ENCODE measurements at regions not wholly inside any gene's neighbourhood (a gene's known extent, or its start where the extent isn't known, plus 50 kb on each side); places are given as distances from the start of the nearest gene placed in this dataset.

- Mint-ChIP-seq H3K4me3 (no peak overlapping the region), H3K9me3 (no peaks in the 10 kb centered on the region), H3K27me3 (ENCODE audit: low read depth, poor library complexity) (no peaks in the 10 kb centered on the region), H3K27ac (no peak overlapping the region), H3K4me1 (no peaks in the 10 kb centered on the region), H3K36me3 (ENCODE audit: low read depth) (no peaks in the 10 kb centered on the region)
- DNase-seq = no peak
- TF ChIP-seq CTCF (IDR thresholded peaks at IDR 0.05) = no peak
Observed at GRCh38 chr13:68627379-68627778, 1397.2 kb upstream of the PCDH9 start.

GRCh38 chr13:68616600-68617222 is 1386.6 kb upstream of the PCDH9 start:
- H3K4me3 Mint-ChIP-seq = no peak overlapping the region
- no peak for TF ChIP-seq CTCF (IDR thresholded peaks at IDR 0.05)
- H3K27ac Mint-ChIP-seq = no peak overlapping the region
- H3K4me1 Mint-ChIP-seq = no peaks in the 10 kb centered on the region
- H3K36me3 Mint-ChIP-seq (ENCODE audit: low read depth) = no peaks in the 10 kb centered on the region
- H3K9me3 Mint-ChIP-seq = peaks cover 4% of the 10 kb centered on the region
- peaks cover 3% of the 10 kb centered on the region for H3K27me3 Mint-ChIP-seq (ENCODE audit: low read depth, poor library complexity)
- no peak for DNase-seq

GRCh38 chr13:68609661-68610060 is 1379.5 kb upstream of the PCDH9 start:
- no peak overlapping the region for H3K4me3 Mint-ChIP-seq
- DNase-seq = no peak
- TF ChIP-seq CTCF (IDR thresholded peaks at IDR 0.05) = no peak
- H3K36me3 Mint-ChIP-seq (ENCODE audit: low read depth) = no peaks in the 10 kb centered on the region
- H3K27me3 Mint-ChIP-seq (ENCODE audit: low read depth, poor library complexity) = peaks cover 3% of the 10 kb centered on the region
- H3K4me1 Mint-ChIP-seq = no peaks in the 10 kb centered on the region
- peaks cover 6% of the 10 kb centered on the region for H3K9me3 Mint-ChIP-seq
- no peak overlapping the region for H3K27ac Mint-ChIP-seq

GRCh38 chr13:68608147-68608546 is 1378.0 kb upstream of the PCDH9 start:
- DNase-seq = no peak
- Mint-ChIP-seq H3K4me3 (no peak overlapping the region), H3K36me3 (ENCODE audit: low read depth) (no peaks in the 10 kb centered on the region), H3K9me3 (peaks cover 6% of the 10 kb centered on the region), H3K4me1 (no peaks in the 10 kb centered on the region), H3K27ac (no peak overlapping the region), H3K27me3 (ENCODE audit: low read depth, poor library complexity) (peaks cover 3% of the 10 kb centered on the region)
- TF ChIP-seq CTCF (IDR thresholded peaks at IDR 0.05) = no peak

- Mint-ChIP-seq H3K27ac (no peak overlapping the region), H3K36me3 (ENCODE audit: low read depth) (no peaks in the 10 kb centered on the region), H3K4me1 (no peaks in the 10 kb centered on the region), H3K27me3 (ENCODE audit: low read depth, poor library complexity) (no peaks in the 10 kb centered on the region), H3K9me3 (no peaks in the 10 kb centered on the region), H3K4me3 (no peak overlapping the region)
- no peak for TF ChIP-seq CTCF (IDR thresholded peaks at IDR 0.05)
- no peak for DNase-seq
Observed at GRCh38 chr13:68597641-68598040, 1367.5 kb upstream of the PCDH9 start.

GRCh38 chr13:68588623-68589022 is 1358.5 kb upstream of the PCDH9 start:
- Mint-ChIP-seq H3K4me1 (no peaks in the 10 kb centered on the region), H3K4me3 (no peak overlapping the region), H3K9me3 (no peaks in the 10 kb centered on the region), H3K27ac (no peak overlapping the region), H3K27me3 (ENCODE audit: low read depth, poor library complexity) (no peaks in the 10 kb centered on the region), H3K36me3 (ENCODE audit: low read depth) (no peaks in the 10 kb centered on the region)
- TF ChIP-seq CTCF (IDR thresholded peaks at IDR 0.05) = no peak
- DNase-seq = no peak

Data from nephron progenitor cell (in vitro differentiated cells).